H1 (cell line): ENCODE measurements at regions not wholly inside any gene's neighbourhood (a gene's known extent, or its start where the extent isn't known, plus 50 kb on each side); places are given as distances from the start of the nearest gene placed in this dataset.

Experiments used
- CREB1 ChIP-seq: IDR thresholded peaks from 2 replicates; pipeline ENCODE4 v1.6.1; 2012; ENCODE audit warnings: inconsistent platforms
- SRF ChIP-seq: IDR thresholded peaks from 2 replicates; pipeline ENCODE4 v1.6.1; 2011; ENCODE audit warnings: mild to moderate bottlenecking, low read depth, low read length, moderate library complexity

DNA sequence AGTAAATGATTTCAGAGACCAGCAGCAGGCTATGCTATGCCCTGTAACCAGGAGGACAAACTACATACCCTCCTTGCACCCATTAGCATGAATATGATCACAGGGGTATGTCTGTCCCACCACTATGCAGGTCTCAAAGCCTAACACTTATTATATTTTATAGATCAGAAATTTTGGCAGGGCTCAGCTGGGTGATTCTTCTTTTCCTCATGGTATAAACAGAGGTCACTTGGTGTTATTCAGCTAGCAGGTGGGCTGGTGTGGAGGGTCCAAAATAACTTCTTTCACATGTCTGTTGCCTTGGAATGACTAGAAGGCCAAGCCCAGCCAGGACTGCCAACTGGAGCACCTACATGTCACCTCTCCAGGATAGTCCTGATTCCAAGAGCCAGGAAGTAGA, 252.9 kb downstream of the ARHGAP12 start:
- TF ChIP-seq SRF (no peak), CREB1 (no peak)
